ENCODE measurements at regions not wholly inside any gene's neighbourhood (a gene's known extent, or its start where the extent isn't known, plus 50 kb on each side); places are given as distances from the start of the nearest gene placed in this dataset.

DNA sequence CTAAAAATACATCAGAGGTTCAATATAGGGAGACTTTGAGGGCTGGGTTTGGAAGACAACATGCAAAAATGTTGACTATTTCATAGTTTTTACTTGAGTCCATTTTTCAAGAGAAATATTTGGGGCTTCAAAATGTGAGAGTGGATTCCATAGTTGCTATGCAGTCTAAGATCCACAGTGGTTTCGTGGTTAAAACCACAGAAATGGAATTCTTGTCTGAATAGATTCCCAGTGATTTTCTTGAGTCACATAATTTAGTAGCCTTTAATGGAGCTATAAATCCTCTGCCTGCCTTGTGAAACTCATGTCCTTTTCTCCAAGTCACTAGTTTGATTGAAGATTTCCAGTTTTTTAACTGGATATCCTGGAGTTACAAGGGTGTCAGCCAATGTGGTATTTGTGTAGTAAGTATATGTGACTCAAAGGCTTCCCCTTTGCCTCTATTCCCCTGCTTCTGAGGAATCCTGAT, 94.7 kb upstream of the RBMS3 start:
- TF ChIP-seq POU2F2 (IDR thresholded peaks at IDR 0.05; ENCODE audit: low read depth, low read length) (no peak), PAX5 (IDR thresholded peaks at IDR 0.05; ENCODE audit: insufficient read depth, low read length, severe bottlenecking) (no peak), POLR2A (IDR thresholded peaks at IDR 0.05; ENCODE audit: low read depth, low read length) (no peak), TAF1 (IDR thresholded peaks at IDR 0.05; ENCODE audit: low read depth, low read length) (no peak), SPI1 (IDR thresholded peaks at IDR 0.05; ENCODE audit: low read depth, low read length) (no peak), POLR2AphosphoS5 (IDR thresholded peaks at IDR 0.05; ENCODE audit: low read depth, low read length) (no peak)
- FAIRE-seq (no peak), DNase-seq (ENCODE audit: insufficient read length, low spot score) (no peak)

DNA sequence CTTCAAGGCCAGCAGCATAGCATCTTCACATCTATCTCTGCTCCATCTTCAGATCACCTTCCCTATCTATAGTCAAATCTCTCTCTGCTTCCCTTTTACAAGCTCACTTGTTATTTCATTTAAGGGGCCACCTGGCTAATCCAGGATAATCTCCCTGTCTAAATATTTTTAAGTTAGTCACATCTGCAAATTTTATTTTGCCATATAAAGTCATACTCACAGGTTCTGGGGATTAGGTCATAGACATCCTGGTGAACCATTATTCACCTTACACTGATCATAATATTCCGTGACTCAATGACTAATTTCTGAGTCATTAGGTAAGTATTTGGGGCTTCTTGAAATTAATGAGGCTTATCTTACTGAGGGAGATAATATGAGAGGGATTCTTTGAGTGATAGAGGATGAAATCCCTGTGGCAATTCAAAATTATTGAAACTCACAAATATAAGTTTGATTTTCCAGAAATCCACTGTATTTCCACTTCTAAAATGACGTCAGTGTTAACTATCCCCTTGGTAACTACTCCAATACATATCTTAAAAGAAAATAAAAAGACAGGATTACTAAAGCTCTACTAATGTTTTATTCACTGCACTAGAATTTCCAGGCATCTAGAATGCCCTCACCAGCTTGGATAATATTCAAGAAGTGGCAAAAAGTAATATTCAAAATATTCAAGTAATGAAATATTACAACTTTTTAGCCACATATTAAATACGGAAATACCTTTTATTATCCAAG, 93.7 kb upstream of the RBMS3 start:
- FAIRE-seq (no peak), DNase-seq (ENCODE audit: insufficient read length, low spot score) (no peak)
- TF ChIP-seq PAX5 (IDR thresholded peaks at IDR 0.05; ENCODE audit: insufficient read depth, low read length, severe bottlenecking): no peak
- no peak for TF ChIP-seq SPI1 (IDR thresholded peaks at IDR 0.05; ENCODE audit: low read depth, low read length)
- no peak for TF ChIP-seq POLR2A (IDR thresholded peaks at IDR 0.05; ENCODE audit: low read depth, low read length)
- no peak for TF ChIP-seq TAF1 (IDR thresholded peaks at IDR 0.05; ENCODE audit: low read depth, low read length)
- no peak for TF ChIP-seq POU2F2 (IDR thresholded peaks at IDR 0.05; ENCODE audit: low read depth, low read length)
- TF ChIP-seq POLR2AphosphoS5 (IDR thresholded peaks at IDR 0.05; ENCODE audit: low read depth, low read length): no peak

DNA sequence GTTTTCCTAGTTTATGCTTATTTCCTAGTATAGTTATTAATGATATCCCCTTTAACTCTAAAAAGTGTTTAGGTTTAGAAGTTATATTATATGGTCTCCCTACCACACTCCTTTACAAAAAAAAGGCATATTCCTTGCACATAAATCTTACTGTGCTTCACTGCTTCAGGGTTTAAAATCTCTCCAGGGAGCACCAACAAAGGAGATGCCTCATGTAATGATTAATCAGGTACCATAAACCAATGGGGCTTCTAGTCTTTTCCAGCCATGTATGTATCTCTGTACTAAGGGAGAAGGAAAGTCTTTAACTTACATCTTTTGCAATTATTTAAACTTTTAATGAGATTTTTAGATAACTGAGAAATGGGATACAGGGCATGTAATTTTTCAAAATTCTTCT, 91.5 kb upstream of the RBMS3 start:
- DNase-seq (ENCODE audit: insufficient read length, low spot score): no peak

DNA sequence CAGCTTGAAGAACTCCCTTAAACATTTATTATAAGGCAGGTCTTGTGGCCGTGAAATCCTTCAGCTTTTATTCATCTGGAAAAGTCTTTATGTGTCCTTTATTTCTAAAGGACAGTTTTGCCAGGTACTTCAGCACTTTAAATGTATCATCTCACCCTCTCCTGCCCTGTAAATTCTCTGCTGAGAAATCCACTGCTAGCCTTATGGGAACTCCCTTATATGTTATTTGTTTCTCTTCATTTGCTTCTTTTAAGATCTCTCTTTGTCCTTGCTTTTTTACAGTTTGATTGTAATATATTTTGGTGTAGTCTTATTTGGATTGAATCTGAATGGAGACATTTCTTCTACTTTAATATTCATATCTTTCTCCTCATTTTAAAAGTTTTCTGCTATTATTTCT, 86.7 kb upstream of the RBMS3 start:
- DNase-seq (ENCODE audit: insufficient read length, low spot score) (no peak), FAIRE-seq (no peak)
- TF ChIP-seq SPI1 (IDR thresholded peaks at IDR 0.05; ENCODE audit: low read depth, low read length) (no peak), POU2F2 (IDR thresholded peaks at IDR 0.05; ENCODE audit: low read depth, low read length) (no peak), TAF1 (IDR thresholded peaks at IDR 0.05; ENCODE audit: low read depth, low read length) (no peak), POLR2AphosphoS5 (IDR thresholded peaks at IDR 0.05; ENCODE audit: low read depth, low read length) (no peak), PAX5 (IDR thresholded peaks at IDR 0.05; ENCODE audit: insufficient read depth, low read length, severe bottlenecking) (no peak), POLR2A (IDR thresholded peaks at IDR 0.05; ENCODE audit: low read depth, low read length) (no peak)

More for the DNA sequence above, 91.5 kb upstream of the RBMS3 start:
- TF ChIP-seq PAX5 (IDR thresholded peaks at IDR 0.05; ENCODE audit: insufficient read depth, low read length, severe bottlenecking) (no peak), TAF1 (IDR thresholded peaks at IDR 0.05; ENCODE audit: low read depth, low read length) (no peak), POU2F2 (IDR thresholded peaks at IDR 0.05; ENCODE audit: low read depth, low read length) (no peak), POLR2A (IDR thresholded peaks at IDR 0.05; ENCODE audit: low read depth, low read length) (no peak), POLR2AphosphoS5 (IDR thresholded peaks at IDR 0.05; ENCODE audit: low read depth, low read length) (no peak), SPI1 (IDR thresholded peaks at IDR 0.05; ENCODE audit: low read depth, low read length) (no peak)
- FAIRE-seq: no peak

DNA sequence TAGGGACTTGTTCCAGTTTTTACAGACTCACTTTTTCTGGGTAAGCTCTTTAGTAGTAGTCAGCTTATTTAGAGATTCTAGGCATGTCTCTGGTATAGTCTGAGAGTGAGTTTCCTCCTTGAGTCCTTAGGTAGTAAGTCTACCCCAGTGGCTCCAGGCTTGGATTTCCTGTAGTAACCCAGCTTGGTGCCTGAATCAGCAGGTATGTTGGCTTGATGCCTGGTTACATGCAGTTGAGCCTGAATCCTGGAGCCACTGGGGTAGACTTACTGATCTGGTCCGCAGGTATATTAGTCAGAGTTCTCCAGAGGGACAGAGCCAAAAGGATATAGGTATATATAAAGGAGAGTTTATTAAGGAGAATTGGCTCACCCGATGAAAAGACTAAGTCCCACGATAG, 85.8 kb upstream of the RBMS3 start:
- FAIRE-seq: no peak

DNA sequence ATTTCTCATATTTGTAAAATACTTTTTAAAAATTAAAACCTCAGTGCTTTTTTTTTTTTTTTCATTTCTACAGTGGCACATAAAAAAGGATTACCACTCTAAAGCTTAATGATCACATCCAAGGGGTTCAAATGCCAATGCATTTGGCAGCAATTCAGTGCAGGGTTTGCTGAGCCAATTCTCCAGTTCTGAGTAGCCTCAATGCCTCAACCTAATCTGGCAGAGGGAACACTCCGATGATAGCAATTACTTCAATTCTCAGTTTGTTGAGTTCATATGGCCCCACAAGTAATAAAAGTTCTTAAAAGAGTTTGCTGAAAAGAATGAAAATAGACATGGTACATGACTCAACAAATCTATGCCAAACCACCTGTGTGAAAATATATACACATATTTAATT, 79.3 kb upstream of the RBMS3 start:
- FAIRE-seq: no peak
- DNase-seq (ENCODE audit: insufficient read length, low spot score): no peak
- no peak for TF ChIP-seq POU2F2 (IDR thresholded peaks at IDR 0.05; ENCODE audit: low read depth, low read length)
- TF ChIP-seq TAF1 (IDR thresholded peaks at IDR 0.05; ENCODE audit: low read depth, low read length): no peak
- no peak for TF ChIP-seq POLR2A (IDR thresholded peaks at IDR 0.05; ENCODE audit: low read depth, low read length)
- no peak for TF ChIP-seq PAX5 (IDR thresholded peaks at IDR 0.05; ENCODE audit: insufficient read depth, low read length, severe bottlenecking)
- TF ChIP-seq SPI1 (IDR thresholded peaks at IDR 0.05; ENCODE audit: low read depth, low read length): no peak
- no peak for TF ChIP-seq POLR2AphosphoS5 (IDR thresholded peaks at IDR 0.05; ENCODE audit: low read depth, low read length)

More for the DNA sequence above, 85.8 kb upstream of the RBMS3 start:
- no peak for DNase-seq (ENCODE audit: insufficient read length, low spot score)
- TF ChIP-seq TAF1 (IDR thresholded peaks at IDR 0.05; ENCODE audit: low read depth, low read length) (no peak), POLR2A (IDR thresholded peaks at IDR 0.05; ENCODE audit: low read depth, low read length) (no peak), POU2F2 (IDR thresholded peaks at IDR 0.05; ENCODE audit: low read depth, low read length) (no peak), SPI1 (IDR thresholded peaks at IDR 0.05; ENCODE audit: low read depth, low read length) (no peak), PAX5 (IDR thresholded peaks at IDR 0.05; ENCODE audit: insufficient read depth, low read length, severe bottlenecking) (no peak), POLR2AphosphoS5 (IDR thresholded peaks at IDR 0.05; ENCODE audit: low read depth, low read length) (no peak)

DNA sequence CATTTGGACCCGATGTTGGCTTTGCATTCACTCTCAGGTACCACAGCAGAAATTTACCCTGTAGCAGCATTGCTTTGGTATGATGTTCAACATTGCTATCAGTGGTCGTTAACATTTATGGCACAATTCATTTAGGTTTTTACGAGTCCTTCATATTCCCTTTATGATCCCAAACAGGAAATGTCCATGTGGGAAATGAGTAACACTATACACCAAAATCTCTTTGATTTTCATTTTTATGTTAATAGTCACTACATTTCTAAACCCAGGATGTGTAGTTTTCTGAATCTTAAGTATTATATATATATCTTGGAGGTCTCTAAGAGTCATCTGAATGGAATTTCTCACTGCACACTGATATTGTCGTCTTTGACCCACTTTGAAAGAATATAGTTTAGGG, 78.5 kb upstream of the RBMS3 start:
- no peak for FAIRE-seq

DNA sequence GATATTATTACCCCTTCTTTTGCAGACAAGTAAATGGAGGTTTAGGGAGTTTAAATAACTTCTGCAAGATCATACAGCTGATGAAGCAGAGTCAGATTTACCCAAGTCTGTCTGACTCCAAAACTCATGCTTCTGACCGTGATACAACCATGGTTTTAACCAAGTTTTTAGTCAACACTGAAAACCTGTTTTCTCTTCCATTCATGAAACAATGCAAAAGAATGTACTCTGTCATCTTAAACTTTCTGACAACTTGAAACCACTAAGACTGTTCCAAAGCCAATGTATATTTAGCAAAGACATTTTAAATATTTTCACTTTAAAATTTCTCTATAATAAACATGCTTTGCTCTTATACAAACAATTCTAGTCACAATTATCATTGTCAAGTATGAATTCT, 77.0 kb upstream of the RBMS3 start:
- no peak for TF ChIP-seq TAF1 (IDR thresholded peaks at IDR 0.05; ENCODE audit: low read depth, low read length)
- no peak for TF ChIP-seq POLR2AphosphoS5 (IDR thresholded peaks at IDR 0.05; ENCODE audit: low read depth, low read length)
- TF ChIP-seq PAX5 (IDR thresholded peaks at IDR 0.05; ENCODE audit: insufficient read depth, low read length, severe bottlenecking): no peak
- TF ChIP-seq POLR2A (IDR thresholded peaks at IDR 0.05; ENCODE audit: low read depth, low read length): no peak
- DNase-seq (ENCODE audit: insufficient read length, low spot score) (no peak), FAIRE-seq (no peak)

More for the DNA sequence above, 78.5 kb upstream of the RBMS3 start:
- DNase-seq (ENCODE audit: insufficient read length, low spot score): no peak
- TF ChIP-seq SPI1 (IDR thresholded peaks at IDR 0.05; ENCODE audit: low read depth, low read length): no peak
- no peak for TF ChIP-seq TAF1 (IDR thresholded peaks at IDR 0.05; ENCODE audit: low read depth, low read length)
- TF ChIP-seq POLR2AphosphoS5 (IDR thresholded peaks at IDR 0.05; ENCODE audit: low read depth, low read length): no peak
- TF ChIP-seq PAX5 (IDR thresholded peaks at IDR 0.05; ENCODE audit: insufficient read depth, low read length, severe bottlenecking): no peak
- TF ChIP-seq POLR2A (IDR thresholded peaks at IDR 0.05; ENCODE audit: low read depth, low read length): no peak
- TF ChIP-seq POU2F2 (IDR thresholded peaks at IDR 0.05; ENCODE audit: low read depth, low read length): no peak

DNA sequence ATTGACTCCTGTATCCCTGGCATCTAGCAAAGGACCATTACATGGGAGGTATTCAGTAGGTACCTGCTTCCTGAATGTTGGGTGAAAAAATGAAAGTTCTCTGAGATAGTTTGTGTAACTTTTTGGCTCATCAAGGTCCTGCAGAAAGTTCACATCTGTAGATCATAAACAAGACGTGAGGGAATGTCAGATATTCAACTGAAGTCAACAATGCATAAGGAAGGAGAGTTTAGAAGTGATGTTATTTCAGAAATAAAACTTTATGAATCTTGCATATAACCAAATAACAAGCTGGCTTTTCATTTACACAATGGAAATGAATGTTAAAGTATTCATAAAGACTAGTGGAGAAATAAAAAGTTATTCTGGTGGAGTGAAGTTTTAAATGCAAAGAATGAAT, 73.4 kb upstream of the RBMS3 start:
- TF ChIP-seq POU2F2 (IDR thresholded peaks at IDR 0.05; ENCODE audit: low read depth, low read length): no peak
- no peak for TF ChIP-seq SPI1 (IDR thresholded peaks at IDR 0.05; ENCODE audit: low read depth, low read length)
- no peak for TF ChIP-seq PAX5 (IDR thresholded peaks at IDR 0.05; ENCODE audit: insufficient read depth, low read length, severe bottlenecking)
- no peak for TF ChIP-seq TAF1 (IDR thresholded peaks at IDR 0.05; ENCODE audit: low read depth, low read length)
- no peak for TF ChIP-seq POLR2A (IDR thresholded peaks at IDR 0.05; ENCODE audit: low read depth, low read length)
- no peak for TF ChIP-seq POLR2AphosphoS5 (IDR thresholded peaks at IDR 0.05; ENCODE audit: low read depth, low read length)
- DNase-seq (ENCODE audit: insufficient read length, low spot score) (no peak), FAIRE-seq (no peak)

Data from GM12891 (cell line).